Caco-2 (cell line): ENCODE measurements at regions not wholly inside any gene's neighbourhood (a gene's known extent, or its start where the extent isn't known, plus 50 kb on each side); places are given as distances from the start of the nearest gene placed in this dataset.

Experiments used
- BruUV-seq: library from RNA; stranded (reverse); fragments of 400-500 nt; replicated peaks from 2 replicates; lab custom pipeline; 2021; lab: Mats Ljungman, UMichigan
- CTCF ChIA-PET: fragments of 300-600 bp; sonication (Branson Sonifier 250); formaldehyde crosslinking; loops from one replicate; lab custom pipeline; 2022; ENCODE audit warnings: antibody characterized with exemption; lab: Charles Lee
- POLR2A ChIA-PET: fragments of 300-600 bp; sonication (Branson Sonifier 250); formaldehyde crosslinking; loops from one replicate; lab custom pipeline; 2022; ENCODE audit warnings: antibody characterized with exemption; lab: Charles Lee
- DNase-seq, 2 experiments: peaks; one replicate each; pipeline versions ENCODE4 v3.0.0 to v3.0.0-alpha.2; 2020 to 2022
- H3K27me3 ChIP-seq: replicated peaks from 2 replicates; pipeline ENCODE4 v1.6.0; 2011; ENCODE audit warnings: low read length; ENCODE audit not compliant: control insufficient read depth, insufficient read depth
- H3K36me3 ChIP-seq: 2 replicates; pipeline ENCODE4 v1.5.1; 2011; ENCODE audit warnings: low read length; ENCODE audit not compliant: control insufficient read depth, insufficient read depth
- H3K4me1 ChIP-seq: fragments of 250-450 bp; sonication (Bioruptor Pico); 2 replicates; pipeline ENCODE4 v1.5.1; 2020; ENCODE audit warnings: mild to moderate bottlenecking
- H3K4me3 ChIP-seq: 2 replicates; pipeline ENCODE4 v1.5.1; 2011; ENCODE audit warnings: low read depth, mild to moderate bottlenecking, control low read depth, low read length
- H3K9me3 ChIP-seq: fragments of 250-450 bp; sonication (Bioruptor Pico); 2 replicates; pipeline ENCODE4 v1.5.1; 2020; ENCODE audit warnings: mild to moderate bottlenecking, moderate library complexity
- H3K27ac Mint-ChIP-seq: one replicate; pipeline ENCODE4 v1.8.0; 2022; ENCODE audit warnings: mixed read lengths; ENCODE audit not compliant: unreplicated experiment
- H3K27me3 Mint-ChIP-seq: one replicate; pipeline ENCODE4 v1.8.0; 2022; ENCODE audit warnings: mixed read lengths; ENCODE audit not compliant: insufficient read depth, unreplicated experiment
- H3K36me3 Mint-ChIP-seq: one replicate; pipeline ENCODE4 v1.8.0; 2022; ENCODE audit warnings: mild to moderate bottlenecking, mixed read lengths; ENCODE audit not compliant: insufficient read depth, unreplicated experiment
- H3K4me1 Mint-ChIP-seq: one replicate; pipeline ENCODE4 v1.8.0; 2022; ENCODE audit warnings: low read depth, mixed read lengths; ENCODE audit not compliant: unreplicated experiment
- H3K4me3 Mint-ChIP-seq: one replicate; pipeline ENCODE4 v1.8.0; 2022; ENCODE audit warnings: mild to moderate bottlenecking, moderate library complexity, mixed read lengths; ENCODE audit not compliant: unreplicated experiment
- H3K9me3 Mint-ChIP-seq: one replicate; pipeline ENCODE4 v1.8.0; 2022; ENCODE audit warnings: mixed read lengths; ENCODE audit not compliant: unreplicated experiment
- intact Hi-C: fragments of 100-400 bp; cut with micrococcal nuclease; formaldehyde crosslinking; loops from one replicate; pipeline ENCODE4 v1.10.0; 2022; ENCODE audit not compliant: unreplicated experiment
- TF ChIP-seq, protein P1 (sequence below), 2 experiments: fragments of 200-600 bp in 1 of 2; IDR thresholded peaks; 1 replicate in 1 of 2; 2 replicates in 1 of 2; pipeline versions ENCODE4 v1.5.1 to v1.8.0; 2011 to 2022; ENCODE audit warnings: antibody characterized with exemption in 1 of 2, control low read depth in 1 of 2, inconsistent platforms in 1 of 2, low read depth in 1 of 2, low read length in 1 of 2, mild to moderate bottlenecking in 1 of 2, moderate library complexity in 1 of 2; ENCODE audit not compliant: insufficient read depth in 1 of 2, severe bottlenecking in 1 of 2, unreplicated experiment in 1 of 2

DNA sequence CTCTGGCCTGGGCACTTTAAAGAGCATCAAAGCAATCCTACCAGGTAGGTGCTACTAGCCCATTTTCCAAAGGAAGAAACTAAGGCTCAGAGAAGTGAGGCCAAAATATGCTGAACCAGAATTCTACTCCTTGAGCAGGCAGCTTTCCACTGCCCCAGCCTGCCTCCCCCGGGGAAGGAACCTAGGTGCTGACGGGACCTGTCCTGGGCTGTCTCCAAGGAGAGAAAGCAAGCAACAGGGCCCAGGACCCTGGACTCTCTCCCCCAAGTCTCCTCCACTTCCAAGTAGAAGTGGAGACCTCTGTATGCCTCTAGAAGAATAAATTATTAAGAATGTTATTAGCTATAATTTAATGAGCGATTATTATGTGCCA is 159.5 kb downstream of the MRPL14 start:
- Histone ChIP-seq H3K27me3 (no peaks in the 10 kb centered on the region), H3K36me3 (no peaks in the 10 kb centered on the region), H3K4me3 (no peak overlapping the region), H3K9me3 (no peaks in the 10 kb centered on the region), H3K4me1 (no peaks in the 10 kb centered on the region)
- Mint-ChIP-seq H3K9me3 (peaks cover 9% of the 10 kb centered on the region), H3K27ac (no peak overlapping the region), H3K4me1 (peaks cover 6% of the 10 kb centered on the region), H3K27me3 (no peaks in the 10 kb centered on the region), H3K4me3 (no peak overlapping the region), H3K36me3 (peaks cover 4% of the 10 kb centered on the region)
- TF ChIP-seq, protein P1, sequence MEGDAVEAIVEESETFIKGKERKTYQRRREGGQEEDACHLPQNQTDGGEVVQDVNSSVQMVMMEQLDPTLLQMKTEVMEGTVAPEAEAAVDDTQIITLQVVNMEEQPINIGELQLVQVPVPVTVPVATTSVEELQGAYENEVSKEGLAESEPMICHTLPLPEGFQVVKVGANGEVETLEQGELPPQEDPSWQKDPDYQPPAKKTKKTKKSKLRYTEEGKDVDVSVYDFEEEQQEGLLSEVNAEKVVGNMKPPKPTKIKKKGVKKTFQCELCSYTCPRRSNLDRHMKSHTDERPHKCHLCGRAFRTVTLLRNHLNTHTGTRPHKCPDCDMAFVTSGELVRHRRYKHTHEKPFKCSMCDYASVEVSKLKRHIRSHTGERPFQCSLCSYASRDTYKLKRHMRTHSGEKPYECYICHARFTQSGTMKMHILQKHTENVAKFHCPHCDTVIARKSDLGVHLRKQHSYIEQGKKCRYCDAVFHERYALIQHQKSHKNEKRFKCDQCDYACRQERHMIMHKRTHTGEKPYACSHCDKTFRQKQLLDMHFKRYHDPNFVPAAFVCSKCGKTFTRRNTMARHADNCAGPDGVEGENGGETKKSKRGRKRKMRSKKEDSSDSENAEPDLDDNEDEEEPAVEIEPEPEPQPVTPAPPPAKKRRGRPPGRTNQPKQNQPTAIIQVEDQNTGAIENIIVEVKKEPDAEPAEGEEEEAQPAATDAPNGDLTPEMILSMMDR (IDR thresholded peaks at IDR 0.05; ENCODE audit: insufficient read depth in 1 of 2, low read depth in 1 of 2, low read length in 1 of 2, severe bottlenecking in 1 of 2, unreplicated experiment in 1 of 2) = no peak
- ChIA-PET POLR2A (no interaction called here), CTCF (no interaction called here)
- intact Hi-C loops = no loop called here
- no TSS peak for BruUV-seq
- DNase-seq = no peak

DNA sequence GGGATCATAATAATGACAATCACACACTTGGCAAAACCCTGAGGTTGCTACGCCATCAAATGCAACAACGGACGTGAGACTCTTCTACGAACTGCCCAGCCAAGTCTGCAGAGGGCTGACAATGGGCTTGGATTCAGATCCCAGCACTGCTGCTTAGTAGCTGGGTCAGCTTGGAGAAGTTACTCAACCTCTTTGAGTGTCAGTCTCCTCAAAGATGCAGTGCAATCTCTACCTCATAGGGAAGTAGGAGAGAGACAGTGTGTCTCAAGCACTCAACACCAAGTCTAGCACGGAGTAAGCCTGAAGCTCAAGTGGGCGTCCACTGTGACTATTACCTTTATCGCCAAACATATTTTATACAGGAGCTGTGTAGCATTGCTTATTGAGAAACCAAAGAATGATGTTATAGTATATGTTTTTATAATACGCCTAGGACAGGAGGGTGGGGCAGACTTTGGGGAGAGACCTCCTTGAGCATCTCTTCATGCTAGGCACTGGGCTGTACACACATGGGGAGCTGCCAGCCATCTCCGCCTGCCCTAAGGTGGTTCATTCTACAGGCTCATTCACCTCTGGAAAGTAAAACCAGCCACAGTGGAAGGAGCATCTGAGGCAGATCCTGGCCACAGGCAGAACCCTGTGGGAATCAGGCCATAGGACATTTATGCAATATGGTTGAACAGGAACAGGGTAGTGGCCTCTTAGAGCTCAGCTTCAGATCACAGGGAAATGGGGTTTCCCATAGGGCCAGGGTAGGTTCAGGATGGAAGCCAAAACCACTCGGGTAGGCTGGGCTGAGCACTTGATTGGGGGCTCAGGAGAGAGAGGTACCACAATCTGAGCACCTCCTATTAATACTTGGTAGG is 160.2 kb downstream of the MRPL14 start:
- no peaks in the 10 kb centered on the region for H3K9me3 ChIP-seq
- Mint-ChIP-seq H3K9me3 (peaks cover 9% of the 10 kb centered on the region), H3K36me3 (peaks cover 1% of the 10 kb centered on the region), H3K4me1 (peaks cover 6% of the 10 kb centered on the region), H3K27me3 (no peaks in the 10 kb centered on the region), H3K4me3 (no peak overlapping the region), H3K27ac (no peak overlapping the region)
- CTCF ChIA-PET = no interaction called here
- TF ChIP-seq, protein P1 (IDR thresholded peaks at IDR 0.05; ENCODE audit: insufficient read depth in 1 of 2, low read depth in 1 of 2, low read length in 1 of 2, severe bottlenecking in 1 of 2, unreplicated experiment in 1 of 2) = no peak
- POLR2A ChIA-PET = no interaction called here
- DNase-seq = no peak
- BruUV-seq = no TSS peak
- no peaks in the 10 kb centered on the region for H3K4me1 ChIP-seq
- intact Hi-C loops = no loop called here
- no peak overlapping the region for H3K4me3 ChIP-seq
- H3K36me3 ChIP-seq = no peaks in the 10 kb centered on the region
- H3K27me3 ChIP-seq = no peaks in the 10 kb centered on the region

DNA sequence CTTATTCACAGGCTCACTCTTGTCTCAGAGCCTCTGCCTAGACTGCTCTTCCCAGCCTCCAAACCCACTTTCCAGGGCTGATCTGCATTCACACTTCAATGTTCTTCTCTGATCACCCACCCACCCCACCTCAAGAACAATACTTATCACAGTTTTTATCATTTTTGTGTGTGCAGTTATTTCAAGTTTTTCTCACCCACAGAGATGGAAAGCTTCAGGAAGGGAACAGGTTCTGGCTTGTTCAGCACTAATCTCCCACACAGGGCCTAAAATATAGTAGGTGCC is 160.9 kb downstream of the MRPL14 start:
- H3K36me3 ChIP-seq = no peaks in the 10 kb centered on the region
- H3K4me1 ChIP-seq = no peaks in the 10 kb centered on the region
- no peaks in the 10 kb centered on the region for H3K9me3 ChIP-seq
- Mint-ChIP-seq H3K27ac (no peak overlapping the region), H3K4me3 (no peak overlapping the region), H3K4me1 (peaks cover 6% of the 10 kb centered on the region), H3K36me3 (no peaks in the 10 kb centered on the region), H3K27me3 (no peaks in the 10 kb centered on the region), H3K9me3 (peaks cover 9% of the 10 kb centered on the region)
- TF ChIP-seq, protein P1 (IDR thresholded peaks at IDR 0.05; ENCODE audit: insufficient read depth in 1 of 2, low read depth in 1 of 2, low read length in 1 of 2, severe bottlenecking in 1 of 2, unreplicated experiment in 1 of 2) = no peak
- ChIA-PET CTCF (no interaction called here), POLR2A (no interaction called here)
- no peaks in the 10 kb centered on the region for H3K27me3 ChIP-seq
- intact Hi-C loops = no loop called here
- DNase-seq = no peak
- no TSS peak for BruUV-seq
- H3K4me3 ChIP-seq = no peak overlapping the region
